NCI-H69 (cell line): ENCODE measurements at regions not wholly inside any gene's neighbourhood (a gene's known extent, or its start where the extent isn't known, plus 50 kb on each side); places are given as distances from the start of the nearest gene placed in this dataset.
"Not testable (repeated sequence)": the region's sequence is repeated elsewhere in the genome, so short reads cannot be mapped to it uniquely, and the experiment has no call there.

ENCODE experiments used
- DNase-seq: peaks from one replicate; lab custom pipeline; 2025; lab: John Stamatoyannopoulos, UW

DNA sequence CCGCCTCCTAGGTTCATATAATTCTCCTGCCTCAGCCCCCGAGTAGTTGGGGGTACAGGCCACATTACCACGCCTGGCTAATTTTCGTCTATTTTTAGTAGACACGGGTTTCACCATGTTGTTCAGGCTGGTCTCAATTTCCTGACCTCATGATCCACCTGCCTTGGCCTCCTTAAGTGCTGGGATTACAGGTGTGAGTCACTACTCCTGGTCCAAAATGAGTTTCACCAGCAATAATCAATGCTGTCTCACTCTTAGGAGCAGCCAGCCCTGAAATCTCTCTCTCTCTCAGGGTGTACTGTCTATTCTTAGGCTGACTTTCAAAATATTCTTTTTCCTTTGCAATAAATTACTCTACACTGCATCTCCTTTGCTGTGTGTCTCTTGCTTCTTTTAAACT, 177.5 kb upstream of the HSFY2 start:
- DNase-seq: no peak

DNA sequence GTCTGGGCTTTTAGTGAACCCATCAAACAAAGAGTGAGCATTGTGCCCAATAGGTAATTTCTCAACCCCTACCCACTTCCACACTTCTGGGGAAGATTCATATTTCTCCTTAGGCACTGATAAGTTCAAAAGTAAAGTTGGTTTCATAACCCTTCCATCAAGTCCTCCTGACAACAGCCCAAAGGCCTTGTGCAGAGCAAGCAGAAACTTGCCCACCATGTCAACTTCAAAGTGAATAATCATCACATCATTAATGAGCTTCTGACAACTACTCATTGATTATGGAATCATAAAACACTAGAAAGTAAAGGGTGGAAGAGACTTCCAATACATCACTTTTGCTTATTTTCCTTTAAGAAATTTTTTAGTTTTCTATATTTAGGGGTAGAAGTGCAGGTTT, 163.3 kb upstream of the HSFY2 start:
- DNase-seq: no peak

DNA sequence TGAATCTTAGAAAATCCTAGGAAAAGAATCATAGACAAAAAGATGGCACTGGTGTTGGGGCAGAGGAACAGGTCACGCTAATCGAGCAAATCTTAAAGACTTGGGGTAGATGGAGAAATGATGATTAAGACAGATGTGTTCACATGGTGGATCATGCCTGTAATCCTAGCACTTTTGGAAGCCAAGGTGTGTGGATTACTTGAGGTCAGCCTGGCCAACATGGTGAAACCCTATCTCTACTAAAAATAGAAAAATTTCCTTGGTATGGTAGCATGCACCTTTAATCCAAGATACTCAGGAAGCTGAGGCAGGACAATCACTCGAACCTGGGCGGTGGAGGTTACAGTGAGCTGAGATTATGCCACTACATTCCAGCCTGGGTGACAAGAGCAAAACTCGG, 145.7 kb upstream of the HSFY2 start:
- no peak for DNase-seq

DNA sequence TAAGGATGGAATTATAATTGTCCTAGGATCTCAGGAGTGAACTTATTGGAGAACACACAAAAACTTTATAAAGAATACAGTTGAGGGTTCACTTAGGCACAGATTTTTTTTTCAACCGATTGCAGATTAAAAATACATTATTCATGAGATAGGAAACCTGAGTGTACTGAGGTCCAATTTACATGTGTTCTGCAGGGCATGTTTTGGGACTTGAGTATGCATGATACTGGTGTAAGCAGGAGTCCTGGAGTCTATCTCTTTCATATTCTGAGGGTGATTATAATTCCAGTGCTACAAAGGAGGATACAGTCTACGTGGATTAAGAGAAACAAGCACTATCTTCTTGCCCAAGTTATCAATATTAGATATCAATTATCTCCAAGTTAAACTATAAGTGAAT, 139.3 kb upstream of the HSFY2 start:
- no peak for DNase-seq

DNA sequence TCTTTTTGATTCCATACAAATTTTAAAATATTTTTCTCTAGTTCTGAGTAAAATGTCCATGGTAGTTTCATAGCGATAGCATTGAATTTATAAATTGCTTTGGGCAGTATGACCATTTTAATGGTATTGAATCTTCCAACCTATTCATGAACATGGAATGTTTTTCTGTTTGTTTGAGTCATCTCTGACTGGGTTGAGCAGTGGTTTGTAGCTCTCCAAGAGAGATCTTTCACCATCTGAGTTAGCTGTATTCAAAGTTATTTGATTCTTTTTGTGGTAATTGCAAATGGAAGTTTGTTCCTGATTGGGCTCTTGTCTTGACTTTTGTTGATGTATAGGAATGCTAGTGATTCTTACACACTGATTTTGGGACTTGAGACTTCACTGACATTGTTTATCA, 136.3 kb upstream of the HSFY2 start:
- no peak for DNase-seq

DNA sequence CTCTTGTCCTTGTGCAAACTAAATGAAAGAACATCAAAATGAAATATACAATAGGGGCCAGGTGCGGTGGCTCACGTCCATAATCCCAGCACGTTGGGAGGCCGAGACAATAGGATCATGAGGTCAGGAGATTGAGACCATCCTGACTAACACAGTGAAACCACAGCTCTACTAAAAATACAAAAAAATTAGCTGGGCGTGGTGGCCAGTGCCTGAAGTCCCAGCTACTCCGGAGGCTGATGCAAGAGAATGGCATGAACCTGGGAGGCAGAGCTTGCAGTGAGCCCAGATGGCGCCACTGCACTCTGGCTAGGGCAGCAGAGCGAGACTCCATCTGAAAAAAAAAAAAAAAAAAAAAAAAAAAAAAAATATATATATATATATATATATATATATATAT, 132.7 kb upstream of the HSFY2 start:
- DNase-seq: not testable (repeated sequence)

DNA sequence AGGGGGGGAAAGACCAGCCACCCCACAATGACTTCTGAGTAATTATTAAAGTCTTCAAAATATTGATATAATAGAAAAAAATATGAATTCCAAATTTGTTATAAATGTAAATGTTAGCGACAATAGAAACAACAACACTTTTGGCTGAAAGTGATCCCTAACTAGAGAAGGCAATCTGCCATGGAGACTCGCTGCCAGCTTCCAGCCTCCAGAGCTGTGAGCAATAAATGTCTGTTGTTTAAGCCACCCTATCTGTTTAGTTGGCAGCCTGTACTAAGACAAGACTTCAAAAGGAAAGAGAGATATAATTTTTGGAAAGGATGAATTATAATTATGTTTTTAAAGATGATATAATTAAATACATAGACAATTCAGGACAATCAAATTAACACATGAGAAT, 130.8 kb upstream of the HSFY2 start:
- DNase-seq: no peak

DNA sequence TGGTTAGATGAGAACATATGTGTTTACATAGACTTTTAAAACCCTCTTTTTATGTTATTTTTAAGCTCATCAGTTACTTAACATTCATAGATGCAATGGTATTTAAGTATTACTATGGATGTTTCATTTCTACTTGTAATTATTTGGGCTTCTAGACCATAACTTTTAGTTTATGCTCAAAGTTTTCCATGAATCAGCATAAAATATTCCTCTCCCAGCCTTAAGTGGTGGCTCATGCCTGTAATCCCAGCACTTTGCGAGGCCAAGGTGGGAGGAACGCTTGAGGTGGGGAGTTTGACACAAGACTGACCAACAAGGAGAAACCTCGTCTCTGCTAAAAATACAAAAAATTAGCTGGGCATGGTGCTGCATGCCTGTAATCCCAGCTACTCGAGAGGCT, 118.5 kb upstream of the HSFY2 start:
- DNase-seq: no peak

DNA sequence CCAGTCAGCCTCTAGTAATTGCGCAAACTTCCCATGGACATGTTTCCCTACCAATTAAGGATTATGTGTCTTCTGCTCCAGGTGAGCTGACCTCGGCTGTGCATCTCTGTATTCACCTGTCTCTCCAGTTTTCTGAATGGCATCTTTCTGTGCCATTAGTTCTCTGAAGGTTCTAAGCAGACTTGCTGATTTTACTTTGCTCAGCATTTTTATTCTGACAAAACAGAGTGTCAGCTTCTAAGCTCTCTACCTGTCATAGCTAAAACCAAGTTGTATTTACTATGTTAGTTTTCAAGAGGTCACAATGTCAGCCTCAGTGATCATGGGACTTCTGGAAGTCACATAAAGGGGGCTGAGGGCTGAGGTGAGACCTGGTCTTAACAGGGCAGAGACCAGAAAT, 116.0 kb upstream of the HSFY2 start:
- no peak for DNase-seq

DNA sequence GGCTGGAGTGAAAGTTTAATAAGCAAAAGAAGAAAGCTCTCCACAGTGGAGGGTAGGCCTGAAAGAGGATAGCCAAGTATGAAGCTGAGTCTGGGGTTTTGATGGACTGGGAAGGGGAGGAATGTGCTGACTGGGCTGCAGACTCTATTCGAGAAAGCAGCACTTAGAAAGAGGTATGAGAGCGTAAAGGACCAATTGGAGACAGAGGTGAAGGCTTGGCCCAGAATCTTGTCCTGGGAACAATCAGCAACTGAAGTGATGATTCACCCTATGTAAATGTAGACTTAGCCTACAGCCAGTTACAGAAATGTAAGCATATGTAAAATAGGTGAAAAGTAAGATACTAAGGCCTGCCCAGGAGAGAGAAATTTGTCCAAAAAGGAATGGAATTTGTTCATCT, 111.2 kb upstream of the HSFY2 start:
- DNase-seq: no peak

DNA sequence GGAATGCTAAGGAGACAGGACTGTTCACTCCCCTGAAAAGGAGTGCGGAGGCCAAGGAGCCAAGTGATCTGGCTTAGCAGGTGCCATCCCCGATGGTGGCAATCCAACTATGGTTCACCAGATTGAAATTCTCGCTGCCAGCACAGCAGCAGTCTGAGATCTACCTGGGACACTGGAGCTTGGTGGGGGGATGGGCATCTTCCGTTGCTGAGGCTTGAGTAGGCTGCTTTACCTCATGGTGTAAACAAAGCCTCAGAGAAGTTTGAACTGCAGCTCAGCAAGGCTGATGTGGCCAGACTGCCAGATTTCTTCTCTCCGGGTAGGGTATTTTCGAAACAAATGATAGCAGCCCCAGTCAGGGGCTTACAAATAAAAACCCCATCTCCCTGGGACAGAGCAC, 95.6 kb upstream of the HSFY2 start:
- DNase-seq: not testable (repeated sequence)

DNA sequence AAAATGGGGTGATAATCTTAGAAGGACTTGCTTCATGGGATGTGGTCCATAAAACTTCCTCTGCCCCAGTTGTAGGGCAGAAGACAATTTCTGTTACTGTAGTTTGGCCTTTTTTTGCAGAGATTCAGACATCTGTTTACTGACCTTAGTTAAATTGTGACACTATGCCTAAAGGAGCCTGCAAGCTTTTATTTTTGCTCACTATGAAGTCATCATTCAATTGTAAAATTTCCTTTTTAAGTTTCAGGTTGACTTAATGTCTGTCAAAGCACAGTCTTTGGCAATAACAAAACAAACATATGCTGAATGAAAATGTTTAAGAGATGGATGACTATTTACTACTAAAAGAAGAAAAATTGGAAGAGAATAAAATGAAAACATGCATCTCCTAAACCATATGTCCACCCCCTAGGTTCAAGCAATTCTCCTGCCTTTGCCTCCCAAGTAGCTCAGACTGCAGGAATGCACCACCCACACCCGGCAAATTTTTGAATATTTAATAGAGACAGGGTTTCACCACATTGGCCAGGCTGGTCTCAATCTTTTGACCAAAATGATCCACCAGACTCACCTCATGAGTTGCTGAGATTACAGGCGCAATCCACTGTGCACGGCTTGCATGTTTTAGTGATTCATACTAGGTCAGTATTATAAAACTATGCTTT, 93.5 kb upstream of the HSFY2 start:
- DNase-seq: not testable (repeated sequence)

DNA sequence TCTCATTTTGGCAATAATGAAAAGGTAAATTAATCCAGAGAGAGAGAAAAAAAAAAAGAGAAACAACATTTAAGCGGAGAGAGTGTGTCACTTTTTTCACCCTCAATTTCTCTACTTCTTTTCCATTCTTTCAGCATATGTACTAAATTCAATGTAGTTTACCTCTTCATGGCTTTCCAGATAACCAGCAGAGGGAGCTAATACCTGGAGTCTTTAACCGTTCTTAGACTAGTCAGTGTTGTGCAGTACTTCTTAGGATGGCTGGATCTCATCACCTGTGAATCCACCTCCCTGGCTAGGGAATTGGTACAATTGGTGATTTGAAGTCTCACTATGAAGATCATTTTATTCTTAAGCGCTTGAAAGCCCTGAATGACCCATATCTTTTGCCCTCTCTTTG, 87.3 kb upstream of the HSFY2 start:
- DNase-seq: not testable (repeated sequence)

DNA sequence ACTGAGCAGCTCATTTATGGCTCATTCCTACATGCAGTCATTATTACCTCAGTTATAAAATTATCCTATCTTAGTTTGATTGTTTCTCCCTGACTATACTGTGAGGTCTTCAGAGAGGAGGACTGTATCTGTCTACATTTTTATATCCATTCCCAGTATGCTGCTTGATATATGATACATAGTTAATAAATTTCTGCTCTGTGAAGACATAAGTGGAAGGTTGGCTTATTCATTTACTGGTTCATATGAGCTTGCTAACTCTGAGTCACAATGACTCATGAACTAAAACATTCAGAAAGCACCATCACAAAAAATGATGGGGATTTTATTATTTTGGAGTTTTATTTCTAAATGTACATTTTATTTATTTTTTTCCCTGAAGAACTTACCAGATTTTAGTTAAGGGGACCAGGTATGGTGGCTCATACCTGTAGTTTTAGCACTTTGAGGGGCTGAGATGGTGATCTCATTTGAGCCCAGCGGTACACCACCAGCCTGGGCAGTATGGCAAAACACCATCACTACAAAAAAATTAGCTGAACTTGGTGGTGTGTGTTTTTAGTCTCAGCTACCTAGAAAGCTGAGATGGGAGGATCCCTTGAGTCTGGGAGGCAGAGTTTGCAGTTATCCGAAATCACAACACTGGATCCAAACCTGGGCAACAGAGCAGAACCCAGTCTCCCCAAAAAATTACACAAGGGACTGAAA, 85.1 kb upstream of the HSFY2 start:
- not testable (repeated sequence) for DNase-seq

DNA sequence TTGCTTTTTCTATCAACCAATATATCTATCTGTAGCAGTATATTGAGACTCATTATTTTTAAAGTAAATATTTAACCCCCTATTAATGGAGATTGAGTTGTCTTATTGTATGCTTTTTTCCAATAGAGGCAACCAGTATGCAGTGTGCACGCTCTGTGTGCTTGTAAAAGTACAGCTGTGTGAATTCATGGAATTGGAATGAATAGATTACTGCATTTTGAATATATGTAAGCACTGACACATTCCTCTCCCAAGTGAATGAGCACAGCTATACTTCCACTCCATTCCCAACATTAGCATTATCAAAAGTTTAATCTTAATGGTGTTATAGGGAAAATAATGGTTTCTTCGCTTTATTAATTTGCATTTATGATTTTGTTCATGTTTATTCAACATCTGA, 81.6 kb upstream of the HSFY2 start:
- DNase-seq: not testable (repeated sequence)

DNA sequence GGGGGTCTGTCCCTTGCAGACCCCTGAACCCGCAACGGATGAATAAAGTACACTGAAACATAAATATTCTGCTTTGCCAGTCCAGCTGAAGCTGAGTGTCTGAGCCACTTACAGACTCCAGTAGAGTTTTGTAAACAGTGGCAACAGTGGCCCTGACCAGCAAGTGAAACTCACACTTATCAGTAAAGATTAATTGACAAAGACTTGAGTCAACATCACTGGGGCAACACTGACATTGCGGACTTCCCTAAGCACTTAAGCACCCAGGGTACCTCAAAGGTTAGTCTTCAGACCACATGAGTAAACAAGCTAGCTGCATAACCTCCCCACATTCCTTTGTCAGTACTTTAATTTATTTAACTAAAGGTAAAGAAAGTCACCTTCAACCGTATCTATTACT, 79.8 kb upstream of the HSFY2 start:
- not testable (repeated sequence) for DNase-seq

DNA sequence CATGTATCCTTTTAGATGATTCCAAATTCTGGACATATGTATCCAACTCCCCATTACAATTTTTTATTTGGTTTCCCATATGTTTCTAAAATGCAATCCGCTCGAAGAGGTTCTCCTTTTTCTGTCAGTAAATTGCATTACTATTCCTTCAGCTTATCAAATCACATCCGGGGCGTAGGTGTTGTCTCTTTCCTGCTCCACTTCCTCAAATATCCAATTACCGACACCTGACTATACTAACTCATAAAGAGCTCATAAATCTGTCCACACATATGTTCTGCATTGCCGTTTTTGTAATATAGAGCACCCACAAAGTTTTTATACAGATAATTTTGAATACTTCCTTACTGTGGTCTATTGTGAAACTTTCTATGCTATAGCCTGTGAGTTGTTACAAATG, 63.1 kb upstream of the HSFY2 start:
- not testable (repeated sequence) for DNase-seq
